Naive B cell (primary cell): ENCODE measurements at regions not wholly inside any gene's neighbourhood (a gene's known extent, or its start where the extent isn't known, plus 50 kb on each side); places are given as distances from the start of the nearest gene placed in this dataset.
"Not testable (repeated sequence)": the region's sequence is repeated elsewhere in the genome, so short reads cannot be mapped to it uniquely, and the experiment has no call there.

Experiments
- ATAC-seq, 2 donors: fragments of 150-1000 bp; cut with Tn5 transposase; 2 replicates each; pipeline ENCODE4 v1.10.0; 2021; ENCODE audit warnings: low read depth in 2 of 2, mild to moderate bottlenecking in 2 of 2, moderate library complexity in 2 of 2
- DNase-seq: peaks from one replicate; pipeline ENCODE4 v3.0.0; 2022
- H3K27ac Mint-ChIP-seq, 6 donors: one replicate each; pipeline ENCODE4 v1.8.0; 2020 to 2022; ENCODE audit warnings: mild to moderate bottlenecking in 6 of 6, mixed read lengths in 6 of 6, moderate library complexity in 5 of 6, inconsistent platforms in 2 of 6
- H3K27me3 Mint-ChIP-seq, 3 donors: one replicate each; pipeline ENCODE4 v1.8.0; 2021 to 2022; ENCODE audit warnings: mixed read lengths in 3 of 3, mild to moderate bottlenecking in 1 of 3
- H3K36me3 Mint-ChIP-seq, 2 donors: one replicate each; pipeline ENCODE4 v1.8.0; 2020 to 2022; ENCODE audit warnings: mixed read lengths in 2 of 2, inconsistent platforms in 1 of 2, mild to moderate bottlenecking in 1 of 2
- H3K4me1 Mint-ChIP-seq, 3 donors: one replicate each; pipeline ENCODE4 v1.8.0; 2020 to 2022; ENCODE audit warnings: mixed read lengths in 3 of 3, inconsistent platforms in 1 of 3, mild to moderate bottlenecking in 1 of 3, moderate library complexity in 1 of 3
- H3K4me3 Mint-ChIP-seq, 8 donors: one replicate each; pipeline ENCODE4 v1.8.0; 2020 to 2022; ENCODE audit warnings: mild to moderate bottlenecking in 8 of 8, mixed read lengths in 8 of 8, moderate library complexity in 8 of 8, inconsistent platforms in 2 of 8
- H3K9me3 Mint-ChIP-seq, 7 donors: one replicate each; pipeline ENCODE4 v1.8.0; 2020 to 2022; ENCODE audit warnings: mixed read lengths in 7 of 7, mild to moderate bottlenecking in 5 of 7, inconsistent platforms in 2 of 7, moderate library complexity in 1 of 7

- DNase-seq (no peak), ATAC-seq (no peak)
- Mint-ChIP-seq H3K27me3 (peaks cover 0 to 4% (median 0%) of the 10 kb centered on the region in 3 donors), H3K9me3 (peaks cover 0 to 12% (median 6%) of the 10 kb centered on the region in 7 donors), H3K4me1 (no peaks in the 10 kb centered on the region), H3K36me3 (no peaks in the 10 kb centered on the region), H3K27ac (no peak overlapping the region), H3K4me3 (no peak overlapping the region)
Measured at GRCh38 chr5:118407958-118408357, 580.4 kb downstream of the DTWD2 start.

- ATAC-seq (no peak), DNase-seq (no peak)
- Mint-ChIP-seq H3K36me3 (no peaks in the 10 kb centered on the region), H3K27ac (no peak overlapping the region), H3K27me3 (no peaks in the 10 kb centered on the region), H3K9me3 (peaks cover 0 to 26% (median 6%) of the 10 kb centered on the region in 7 donors), H3K4me1 (no peaks in the 10 kb centered on the region), H3K4me3 (no peak overlapping the region)
Measured at GRCh38 chr5:118405650-118406061, 582.7 kb downstream of the DTWD2 start.

DNA sequence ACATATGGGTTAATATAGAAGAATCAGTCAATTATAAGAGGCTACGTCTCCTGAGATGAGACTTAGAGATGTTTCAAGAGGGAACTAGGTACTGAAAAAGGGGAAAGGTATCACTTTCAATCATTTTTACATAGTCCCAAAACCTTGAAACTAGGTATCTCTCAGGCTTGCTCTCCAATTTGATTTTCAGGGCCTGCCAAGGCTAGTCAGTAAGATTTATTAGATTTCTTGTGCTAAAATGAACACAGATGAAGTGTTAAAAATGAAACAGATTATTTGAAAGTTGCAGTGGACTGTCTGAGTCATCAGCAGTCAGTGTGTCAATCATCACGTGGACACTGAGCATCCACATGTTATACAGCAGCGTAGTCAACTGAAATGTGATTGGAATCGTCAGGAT lies 591.1 kb downstream of the DTWD2 start:
- DNase-seq (no peak), ATAC-seq (no peak)
- no peaks in the 10 kb centered on the region for H3K36me3 Mint-ChIP-seq
- peak overlapping the region in 1 of 6 donors; percentile 11 for H3K27ac Mint-ChIP-seq
- H3K4me1 Mint-ChIP-seq = no peaks in the 10 kb centered on the region
- no peak overlapping the region for H3K4me3 Mint-ChIP-seq
- H3K27me3 Mint-ChIP-seq = no peaks in the 10 kb centered on the region
- peaks cover 0 to 14% (median 4%) of the 10 kb centered on the region in 7 donors for H3K9me3 Mint-ChIP-seq

GRCh38 chr5:118392491-118392890 lies 595.9 kb downstream of the DTWD2 start:
- ATAC-seq = no peak
- Mint-ChIP-seq H3K4me3 (no peak overlapping the region), H3K4me1 (no peaks in the 10 kb centered on the region), H3K27me3 (no peaks in the 10 kb centered on the region), H3K36me3 (no peaks in the 10 kb centered on the region), H3K27ac (no peak overlapping the region), H3K9me3 (peaks cover 0 to 11% (median 3%) of the 10 kb centered on the region in 7 donors)
- DNase-seq = no peak

- not testable (repeated sequence) for H3K4me3 Mint-ChIP-seq, H3K4me1 Mint-ChIP-seq, H3K36me3 Mint-ChIP-seq, DNase-seq, ATAC-seq, H3K27me3 Mint-ChIP-seq, H3K27ac Mint-ChIP-seq
- peaks cover 6 to 29% (median 9%) of the 10 kb centered on the region in 7 donors for H3K9me3 Mint-ChIP-seq
Measured at GRCh38 chr5:118382931-118383330, 605.4 kb downstream of the DTWD2 start.

DNA sequence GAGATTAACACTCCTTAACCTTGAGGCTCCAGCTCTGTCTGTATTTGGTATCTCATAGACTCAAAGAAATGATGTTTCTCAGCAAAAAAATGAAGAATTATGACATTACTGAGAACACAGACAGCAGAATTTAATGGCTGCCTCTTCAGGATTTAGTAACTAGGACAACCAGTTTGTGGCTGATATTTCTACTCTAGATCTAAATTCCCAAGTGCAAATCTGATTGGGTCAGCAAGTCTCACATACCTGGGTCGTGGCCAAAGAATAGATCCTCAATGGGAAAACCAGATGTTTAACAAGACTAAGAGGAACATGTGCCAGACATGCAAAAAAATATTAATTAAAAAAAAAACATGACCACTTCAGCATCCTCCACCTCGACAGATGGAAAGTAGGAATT lies 608.9 kb downstream of the DTWD2 start:
- DNase-seq = no peak
- no peak overlapping the region for H3K27ac Mint-ChIP-seq
- H3K27me3 Mint-ChIP-seq = peaks cover 0 to 4% (median 0%) of the 10 kb centered on the region in 3 donors
- H3K4me1 Mint-ChIP-seq = no peaks in the 10 kb centered on the region
- no peak overlapping the region for H3K4me3 Mint-ChIP-seq
- peaks cover 0 to 18% (median 5%) of the 10 kb centered on the region in 7 donors for H3K9me3 Mint-ChIP-seq
- ATAC-seq = no peak
- H3K36me3 Mint-ChIP-seq = no peaks in the 10 kb centered on the region

GRCh38 chr5:118378959-118379358 lies 609.4 kb downstream of the DTWD2 start:
- H3K9me3 Mint-ChIP-seq = peaks cover 0 to 14% (median 3%) of the 10 kb centered on the region in 7 donors
- DNase-seq (no peak), ATAC-seq (no peak)
- H3K4me1 Mint-ChIP-seq = no peaks in the 10 kb centered on the region
- no peak overlapping the region for H3K27ac Mint-ChIP-seq
- peaks cover 0 to 4% (median 0%) of the 10 kb centered on the region in 3 donors for H3K27me3 Mint-ChIP-seq
- no peak overlapping the region for H3K4me3 Mint-ChIP-seq
- H3K36me3 Mint-ChIP-seq = no peaks in the 10 kb centered on the region

DNA sequence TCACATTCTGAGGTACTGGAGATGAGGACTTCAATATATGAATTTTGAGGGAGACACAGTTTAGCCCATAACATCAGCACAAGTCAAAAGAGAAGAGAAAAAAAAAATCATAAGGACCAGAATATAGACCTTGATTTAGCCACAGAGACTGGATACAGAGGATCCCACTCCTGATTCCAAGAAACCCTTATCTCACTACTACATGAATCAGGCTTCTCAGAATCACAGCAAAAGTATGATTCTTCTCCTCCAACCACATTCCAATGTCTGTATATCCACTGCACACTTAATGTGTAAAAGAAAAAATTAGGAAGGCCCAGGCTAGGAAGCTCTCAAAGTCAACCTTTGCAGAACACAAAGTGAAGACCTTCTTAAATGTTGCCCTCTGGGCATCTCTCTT lies 610.9 kb downstream of the DTWD2 start:
- Mint-ChIP-seq H3K36me3 (no peaks in the 10 kb centered on the region), H3K4me3 (no peak overlapping the region), H3K4me1 (no peaks in the 10 kb centered on the region), H3K27me3 (peaks cover 0 to 4% (median 0%) of the 10 kb centered on the region in 3 donors), H3K27ac (no peak overlapping the region), H3K9me3 (peaks cover 0 to 8% (median 3%) of the 10 kb centered on the region in 7 donors)
- DNase-seq (no peak), ATAC-seq (no peak)

DNA sequence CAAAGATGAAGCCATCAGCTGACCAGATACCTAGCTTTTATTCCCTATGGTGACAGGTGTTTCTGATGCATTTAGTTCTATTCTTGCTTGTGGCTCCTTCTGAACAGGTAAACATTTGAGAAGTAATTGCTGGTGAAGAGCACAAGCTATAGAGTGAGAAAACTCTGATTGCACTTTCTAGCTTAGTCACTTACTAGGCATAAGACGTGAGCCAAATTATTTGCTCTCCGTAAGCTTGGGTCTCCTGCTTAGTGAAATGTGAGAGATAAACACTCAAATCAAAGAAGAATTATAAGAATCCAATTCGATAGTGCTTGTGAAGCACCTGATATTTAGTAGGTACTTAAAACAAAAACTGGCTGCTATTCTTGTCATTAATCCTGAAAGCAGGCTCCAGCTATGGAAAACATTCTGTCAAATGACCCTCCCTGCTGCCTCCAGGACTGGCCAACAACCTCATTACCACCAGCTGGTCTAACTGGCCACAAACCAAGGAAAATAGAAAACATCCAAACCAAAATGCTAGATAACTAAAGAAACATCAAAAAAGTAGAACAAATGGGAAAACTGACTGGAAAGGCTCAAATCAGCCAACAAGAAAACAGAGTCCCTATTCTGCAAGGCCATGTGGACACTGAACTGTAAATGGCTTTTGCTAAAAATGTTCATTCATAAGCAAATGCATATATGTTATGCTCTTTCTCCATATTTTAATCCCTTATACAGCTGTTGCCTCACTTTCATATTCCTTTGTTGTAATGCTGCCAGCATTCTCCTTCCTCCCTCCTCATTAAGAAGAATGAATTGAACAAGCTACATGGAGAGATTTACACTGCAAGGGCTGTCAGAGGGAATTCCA lies 616.1 kb downstream of the DTWD2 start:
- Mint-ChIP-seq H3K9me3 (peaks cover 0 to 4% (median 0%) of the 10 kb centered on the region in 7 donors), H3K27ac (no peak overlapping the region), H3K27me3 (no peaks in the 10 kb centered on the region)

DNA sequence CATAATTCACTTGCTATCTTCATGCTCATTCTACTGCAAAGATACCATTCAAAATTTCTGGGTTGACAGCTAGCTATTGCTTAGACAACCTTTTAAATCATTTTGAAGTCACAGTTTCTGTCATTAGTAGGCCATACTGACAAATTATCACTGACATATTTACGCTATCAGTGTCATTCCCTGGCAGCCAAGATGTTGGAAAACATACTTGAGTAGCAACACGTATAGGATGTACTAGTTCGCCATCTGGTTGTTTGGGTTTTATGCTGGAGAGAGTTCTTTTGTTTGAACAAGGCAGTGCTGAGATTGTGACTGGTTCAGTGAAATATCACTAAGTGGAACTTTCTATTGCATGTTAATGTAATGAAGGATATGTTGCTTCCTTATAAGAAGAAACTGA lies 621.9 kb downstream of the DTWD2 start:
- Mint-ChIP-seq H3K36me3 (no peaks in the 10 kb centered on the region), H3K4me1 (no peaks in the 10 kb centered on the region), H3K27ac (no peak overlapping the region), H3K27me3 (no peaks in the 10 kb centered on the region), H3K4me3 (no peak overlapping the region), H3K9me3 (peaks cover 0 to 10% (median 0%) of the 10 kb centered on the region in 7 donors)
- no peak for DNase-seq
- no peak for ATAC-seq

More for the DNA sequence above, 616.1 kb downstream of the DTWD2 start:
- DNase-seq (no peak), ATAC-seq (no peak)
- no peaks in the 10 kb centered on the region for H3K4me1 Mint-ChIP-seq
- no peak overlapping the region for H3K4me3 Mint-ChIP-seq
- no peaks in the 10 kb centered on the region for H3K36me3 Mint-ChIP-seq

DNA sequence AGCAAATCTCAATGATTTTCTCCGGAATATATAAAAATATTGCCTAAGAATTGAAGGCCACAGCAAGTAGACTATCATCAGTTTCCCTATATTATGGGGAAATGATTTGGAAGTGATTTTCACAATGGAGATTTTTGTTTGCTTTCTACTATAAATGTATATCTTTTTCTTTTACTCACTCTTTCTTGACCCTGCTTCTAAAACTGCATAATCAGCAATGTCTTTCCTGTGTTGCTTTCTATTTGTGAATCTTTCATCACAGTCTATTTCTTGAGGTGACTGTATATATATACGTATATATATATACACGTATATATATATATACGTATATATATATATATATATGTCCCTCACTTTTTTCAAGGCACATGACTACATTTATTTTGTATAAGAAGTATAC lies 622.6 kb downstream of the DTWD2 start:
- Mint-ChIP-seq H3K27me3 (no peaks in the 10 kb centered on the region), H3K4me1 (no peaks in the 10 kb centered on the region), H3K4me3 (no peak overlapping the region), H3K27ac (no peak overlapping the region), H3K9me3 (peaks cover 0 to 10% (median 0%) of the 10 kb centered on the region in 7 donors), H3K36me3 (no peaks in the 10 kb centered on the region)
- no peak for ATAC-seq
- DNase-seq = no peak

- H3K27ac Mint-ChIP-seq = no peak overlapping the region
Measured at GRCh38 chr5:118354797-118355196, 633.5 kb downstream of the DTWD2 start.

DNA sequence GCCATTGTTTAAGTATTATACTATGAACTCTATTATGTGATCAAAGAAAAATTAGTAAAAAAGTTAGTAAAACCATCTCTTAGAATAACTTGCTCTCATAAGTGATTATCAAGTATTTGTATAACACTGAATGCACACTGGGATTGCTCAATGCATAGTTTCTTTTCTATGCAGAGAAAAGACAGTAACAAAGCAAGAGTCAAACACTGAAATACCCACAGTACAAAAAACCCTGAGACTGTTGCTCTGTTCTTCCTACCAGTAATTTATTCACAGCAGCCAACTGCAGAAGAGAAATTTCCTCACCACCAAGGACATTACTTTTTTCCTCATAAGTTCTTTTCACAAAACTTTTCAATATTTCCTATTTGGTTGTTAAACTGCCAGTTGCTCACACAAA lies 634.4 kb downstream of the DTWD2 start:
- no peaks in the 10 kb centered on the region for H3K4me1 Mint-ChIP-seq

More at GRCh38 chr5:118354797-118355196, 633.5 kb downstream of the DTWD2 start:
- peaks cover 0 to 2% (median 0%) of the 10 kb centered on the region in 7 donors for H3K9me3 Mint-ChIP-seq
- no peak overlapping the region for H3K4me3 Mint-ChIP-seq
- ATAC-seq = no peak
- no peaks in the 10 kb centered on the region for H3K4me1 Mint-ChIP-seq
- no peak for DNase-seq
- no peaks in the 10 kb centered on the region for H3K36me3 Mint-ChIP-seq
- H3K27me3 Mint-ChIP-seq = peaks cover 0 to 7% (median 3%) of the 10 kb centered on the region in 3 donors

DNA sequence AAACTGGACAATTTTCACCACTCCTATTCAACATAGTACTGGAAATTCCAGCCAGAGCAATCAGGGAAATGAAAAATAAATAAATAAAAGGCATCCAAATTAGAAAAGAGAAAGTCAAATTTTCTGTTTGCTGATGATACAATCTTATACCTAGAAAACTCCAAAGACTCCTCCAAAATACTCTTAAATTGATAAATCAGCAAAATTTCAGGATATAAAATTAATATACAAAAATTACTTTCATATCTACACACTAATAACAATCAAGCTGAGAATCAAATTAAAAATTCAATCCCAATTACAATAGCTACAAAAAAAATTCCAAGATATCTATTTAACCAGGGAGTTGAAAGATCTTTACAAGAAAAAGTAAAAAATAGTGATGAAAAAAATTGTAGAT lies 651.9 kb downstream of the DTWD2 start:
- no peak for ATAC-seq
- H3K27ac Mint-ChIP-seq = no peak overlapping the region
- H3K9me3 Mint-ChIP-seq = peaks cover 0 to 14% (median 0%) of the 10 kb centered on the region in 7 donors
- H3K27me3 Mint-ChIP-seq = no peaks in the 10 kb centered on the region
- H3K4me3 Mint-ChIP-seq = no peak overlapping the region
- no peaks in the 10 kb centered on the region for H3K4me1 Mint-ChIP-seq
- DNase-seq = no peak
- no peaks in the 10 kb centered on the region for H3K36me3 Mint-ChIP-seq

More for the DNA sequence above, 634.4 kb downstream of the DTWD2 start:
- Mint-ChIP-seq H3K36me3 (no peaks in the 10 kb centered on the region), H3K4me3 (no peak overlapping the region), H3K27ac (no peak overlapping the region), H3K9me3 (peaks cover 0 to 2% (median 0%) of the 10 kb centered on the region in 7 donors), H3K27me3 (peaks cover 0 to 7% (median 3%) of the 10 kb centered on the region in 3 donors)
- ATAC-seq (no peak), DNase-seq (no peak)
